Endothelial cell (in vitro differentiated cells): ENCODE measurements at regions not wholly inside any gene's neighbourhood (a gene's known extent, or its start where the extent isn't known, plus 50 kb on each side); places are given as distances from the start of the nearest gene placed in this dataset.

Experiments
- DNase-seq: peaks from one replicate; pipeline ENCODE4 v3.0.0; 2021; ENCODE audit warnings: low spot score
- H3K27ac Mint-ChIP-seq: one replicate; pipeline ENCODE4 v1.8.0; 2021; ENCODE audit warnings: mixed read lengths, inconsistent platforms; ENCODE audit not compliant: unreplicated experiment
- H3K27me3 Mint-ChIP-seq: one replicate; pipeline ENCODE4 v1.8.0; 2021; ENCODE audit warnings: mild to moderate bottlenecking, moderate library complexity, mixed read lengths, inconsistent platforms; ENCODE audit not compliant: unreplicated experiment
- H3K36me3 Mint-ChIP-seq: one replicate; pipeline ENCODE4 v1.8.0; 2021; ENCODE audit warnings: mild to moderate bottlenecking, low read depth, mixed read lengths, inconsistent platforms; ENCODE audit not compliant: unreplicated experiment
- H3K4me1 Mint-ChIP-seq: one replicate; pipeline ENCODE4 v1.8.0; 2021; ENCODE audit warnings: mild to moderate bottlenecking, mixed read lengths, inconsistent platforms; ENCODE audit not compliant: unreplicated experiment
- H3K4me3 Mint-ChIP-seq: one replicate; pipeline ENCODE4 v1.8.0; 2021; ENCODE audit warnings: mild to moderate bottlenecking, mixed read lengths, inconsistent platforms; ENCODE audit not compliant: unreplicated experiment
- H3K9me3 Mint-ChIP-seq: one replicate; pipeline ENCODE4 v1.8.0; 2021; ENCODE audit warnings: mixed read lengths, inconsistent platforms; ENCODE audit not compliant: unreplicated experiment
- CTCF ChIP-seq: fragments of 200-600 bp; sonication (generic); IDR thresholded peaks from one replicate; pipeline ENCODE4 v1.5.0; 2021; ENCODE audit warnings: antibody characterized with exemption; ENCODE audit not compliant: unreplicated experiment

- Mint-ChIP-seq H3K27ac (no peak overlapping the region), H3K4me3 (no peak overlapping the region), H3K36me3 (no peaks in the 10 kb centered on the region), H3K27me3 (no peaks in the 10 kb centered on the region), H3K9me3 (no peaks in the 10 kb centered on the region), H3K4me1 (no peaks in the 10 kb centered on the region)
- DNase-seq = no peak
- no peak for TF ChIP-seq CTCF
Observed at GRCh38 chr6:67825201-67825895, 809.7 kb upstream of the ADGRB3 start.

- Mint-ChIP-seq H3K9me3 (no peaks in the 10 kb centered on the region), H3K27ac (no peak overlapping the region), H3K4me3 (no peak overlapping the region), H3K4me1 (no peaks in the 10 kb centered on the region), H3K36me3 (no peaks in the 10 kb centered on the region), H3K27me3 (no peaks in the 10 kb centered on the region)
- no peak for DNase-seq
- TF ChIP-seq CTCF = no peak
Observed at GRCh38 chr6:67818322-67818721, 816.8 kb upstream of the ADGRB3 start.

GRCh38 chr6:67815623-67816022 lies 819.5 kb upstream of the ADGRB3 start:
- Mint-ChIP-seq H3K36me3 (peaks cover 3% of the 10 kb centered on the region), H3K4me1 (no peaks in the 10 kb centered on the region), H3K27me3 (no peaks in the 10 kb centered on the region), H3K4me3 (no peak overlapping the region), H3K9me3 (no peaks in the 10 kb centered on the region), H3K27ac (no peak overlapping the region)
- no peak for TF ChIP-seq CTCF
- no peak for DNase-seq

- no peaks in the 10 kb centered on the region for H3K9me3 Mint-ChIP-seq
Observed at GRCh38 chr6:67814262-67814661, 820.8 kb upstream of the ADGRB3 start.

More at GRCh38 chr6:67814262-67814661, 820.8 kb upstream of the ADGRB3 start:
- Mint-ChIP-seq H3K4me1 (no peaks in the 10 kb centered on the region), H3K27ac (no peak overlapping the region), H3K4me3 (no peak overlapping the region), H3K27me3 (no peaks in the 10 kb centered on the region), H3K36me3 (peaks cover 3% of the 10 kb centered on the region)
- no peak for TF ChIP-seq CTCF
- no peak for DNase-seq
